ENCODE measurements at regions not wholly inside any gene's neighbourhood (a gene's known extent, or its start where the extent isn't known, plus 50 kb on each side); places are given as distances from the start of the nearest gene placed in this dataset.

GRCh38 chr12:107590413-107590812 lies 95.2 kb upstream of the PWP1 start:
- TF ChIP-seq POLR2A (IDR thresholded peaks at IDR 0.05) (no peak), CTCF (IDR thresholded peaks at IDR 0.05) (no peak)

Data from Peyer's patch (tissue), 4 donors.